Panc1 (cell line): ENCODE measurements at regions not wholly inside any gene's neighbourhood (a gene's known extent, or its start where the extent isn't known, plus 50 kb on each side); places are given as distances from the start of the nearest gene placed in this dataset.

Source experiments
- CTCF ChIP-seq: fragments of 450-650 bp; IDR thresholded peaks from 2 replicates; pipeline ENCODE4 v1.5.1; 2017; ENCODE audit warnings: mild to moderate bottlenecking
- POLR2AphosphoS5 ChIP-seq: IDR thresholded peaks from 2 replicates; pipeline ENCODE4 v1.6.1; 2012; ENCODE audit warnings: mild to moderate bottlenecking, low read depth, low read length, moderate library complexity
- SIN3A ChIP-seq: IDR thresholded peaks from 2 replicates; pipeline ENCODE4 v1.6.1; 2012; ENCODE audit warnings: low read depth, mild to moderate bottlenecking, low read length, moderate library complexity, borderline replicate concordance; ENCODE audit not compliant: insufficient read depth
- TCF7L2 ChIP-seq: IDR thresholded peaks from 2 replicates; pipeline ENCODE4 v1.6.1; 2011; ENCODE audit warnings: mild to moderate bottlenecking, low read depth, low read length, inconsistent platforms
- TF ChIP-seq, protein P1 (sequence below), 2 experiments: IDR thresholded peaks; 2 replicates each; pipeline ENCODE4 v1.6.1; 2011 to 2012; ENCODE audit warnings: low read depth in 2 of 2, control low read depth in 1 of 2, low read length in 1 of 2, mild to moderate bottlenecking in 1 of 2, moderate library complexity in 1 of 2; ENCODE audit not compliant: insufficient read depth in 1 of 2

DNA sequence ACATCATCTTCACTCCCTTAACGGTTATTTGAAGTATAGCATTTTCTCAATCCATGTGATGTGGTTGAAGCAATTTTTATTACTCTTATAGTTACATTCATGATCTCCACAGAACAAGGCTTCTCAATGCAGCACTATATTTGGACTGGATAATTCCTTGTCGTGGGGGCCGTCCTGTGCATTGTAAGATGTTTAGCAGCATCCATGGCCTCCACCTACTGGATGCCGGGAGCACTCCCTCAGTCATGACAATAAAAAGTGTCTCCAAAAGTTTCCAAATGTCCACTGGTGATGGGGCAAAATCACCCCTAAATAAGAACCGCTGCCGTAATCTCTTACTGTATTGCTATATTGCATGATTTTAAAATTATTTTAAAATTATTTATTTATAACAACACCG is 110.6 kb upstream of the DDX18 start:
- TF ChIP-seq POLR2AphosphoS5 = no peak
- no peak for TF ChIP-seq TCF7L2
- no peak for TF ChIP-seq CTCF
- TF ChIP-seq SIN3A = no peak
- TF ChIP-seq, protein P1, sequence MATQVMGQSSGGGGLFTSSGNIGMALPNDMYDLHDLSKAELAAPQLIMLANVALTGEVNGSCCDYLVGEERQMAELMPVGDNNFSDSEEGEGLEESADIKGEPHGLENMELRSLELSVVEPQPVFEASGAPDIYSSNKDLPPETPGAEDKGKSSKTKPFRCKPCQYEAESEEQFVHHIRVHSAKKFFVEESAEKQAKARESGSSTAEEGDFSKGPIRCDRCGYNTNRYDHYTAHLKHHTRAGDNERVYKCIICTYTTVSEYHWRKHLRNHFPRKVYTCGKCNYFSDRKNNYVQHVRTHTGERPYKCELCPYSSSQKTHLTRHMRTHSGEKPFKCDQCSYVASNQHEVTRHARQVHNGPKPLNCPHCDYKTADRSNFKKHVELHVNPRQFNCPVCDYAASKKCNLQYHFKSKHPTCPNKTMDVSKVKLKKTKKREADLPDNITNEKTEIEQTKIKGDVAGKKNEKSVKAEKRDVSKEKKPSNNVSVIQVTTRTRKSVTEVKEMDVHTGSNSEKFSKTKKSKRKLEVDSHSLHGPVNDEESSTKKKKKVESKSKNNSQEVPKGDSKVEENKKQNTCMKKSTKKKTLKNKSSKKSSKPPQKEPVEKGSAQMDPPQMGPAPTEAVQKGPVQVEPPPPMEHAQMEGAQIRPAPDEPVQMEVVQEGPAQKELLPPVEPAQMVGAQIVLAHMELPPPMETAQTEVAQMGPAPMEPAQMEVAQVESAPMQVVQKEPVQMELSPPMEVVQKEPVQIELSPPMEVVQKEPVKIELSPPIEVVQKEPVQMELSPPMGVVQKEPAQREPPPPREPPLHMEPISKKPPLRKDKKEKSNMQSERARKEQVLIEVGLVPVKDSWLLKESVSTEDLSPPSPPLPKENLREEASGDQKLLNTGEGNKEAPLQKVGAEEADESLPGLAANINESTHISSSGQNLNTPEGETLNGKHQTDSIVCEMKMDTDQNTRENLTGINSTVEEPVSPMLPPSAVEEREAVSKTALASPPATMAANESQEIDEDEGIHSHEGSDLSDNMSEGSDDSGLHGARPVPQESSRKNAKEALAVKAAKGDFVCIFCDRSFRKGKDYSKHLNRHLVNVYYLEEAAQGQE (IDR thresholded peaks at IDR 0.05; ENCODE audit: insufficient read depth in 1 of 2, low read depth in 2 of 2, low read length in 1 of 2) = no peak
